Epithelial cell of esophagus (primary cell): ENCODE measurements at regions not wholly inside any gene's neighbourhood (a gene's known extent, or its start where the extent isn't known, plus 50 kb on each side); places are given as distances from the start of the nearest gene placed in this dataset.

Source experiments
- DNase-seq: peaks from one replicate; pipeline ENCODE4 v3.0.0; 2010; ENCODE audit warnings: low read depth
- H3K4me3 ChIP-seq: 2 replicates; pipeline ENCODE4 v1.5.1; 2011; ENCODE audit warnings: mild to moderate bottlenecking, low read length, control low read depth
- TF ChIP-seq, protein P1 (sequence below): IDR thresholded peaks from 2 replicates; pipeline ENCODE4 v1.5.1; 2011; ENCODE audit warnings: low read depth, mild to moderate bottlenecking, low read length, control low read depth, inconsistent platforms; ENCODE audit not compliant: insufficient read depth; ENCODE audit errors: missing control alignments

- DNase-seq = no peak
- TF ChIP-seq, protein P1, sequence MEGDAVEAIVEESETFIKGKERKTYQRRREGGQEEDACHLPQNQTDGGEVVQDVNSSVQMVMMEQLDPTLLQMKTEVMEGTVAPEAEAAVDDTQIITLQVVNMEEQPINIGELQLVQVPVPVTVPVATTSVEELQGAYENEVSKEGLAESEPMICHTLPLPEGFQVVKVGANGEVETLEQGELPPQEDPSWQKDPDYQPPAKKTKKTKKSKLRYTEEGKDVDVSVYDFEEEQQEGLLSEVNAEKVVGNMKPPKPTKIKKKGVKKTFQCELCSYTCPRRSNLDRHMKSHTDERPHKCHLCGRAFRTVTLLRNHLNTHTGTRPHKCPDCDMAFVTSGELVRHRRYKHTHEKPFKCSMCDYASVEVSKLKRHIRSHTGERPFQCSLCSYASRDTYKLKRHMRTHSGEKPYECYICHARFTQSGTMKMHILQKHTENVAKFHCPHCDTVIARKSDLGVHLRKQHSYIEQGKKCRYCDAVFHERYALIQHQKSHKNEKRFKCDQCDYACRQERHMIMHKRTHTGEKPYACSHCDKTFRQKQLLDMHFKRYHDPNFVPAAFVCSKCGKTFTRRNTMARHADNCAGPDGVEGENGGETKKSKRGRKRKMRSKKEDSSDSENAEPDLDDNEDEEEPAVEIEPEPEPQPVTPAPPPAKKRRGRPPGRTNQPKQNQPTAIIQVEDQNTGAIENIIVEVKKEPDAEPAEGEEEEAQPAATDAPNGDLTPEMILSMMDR = no peak
These were observed 133.2 kb upstream of the IVNS1ABP start for GRCh38 chr1:185450060-185450788.

GRCh38 chr1:185449378-185450059 lies 132.5 kb upstream of the IVNS1ABP start:
- no peak for DNase-seq
- no peak overlapping the region for H3K4me3 ChIP-seq
- TF ChIP-seq, protein P1 = no peak

More at GRCh38 chr1:185450060-185450788, 133.2 kb upstream of the IVNS1ABP start:
- H3K4me3 ChIP-seq = no peak overlapping the region

GRCh38 chr1:185448591-185449186 lies 131.6 kb upstream of the IVNS1ABP start:
- no peak overlapping the region for H3K4me3 ChIP-seq
- TF ChIP-seq, protein P1 = no peak
- no peak for DNase-seq

DNA sequence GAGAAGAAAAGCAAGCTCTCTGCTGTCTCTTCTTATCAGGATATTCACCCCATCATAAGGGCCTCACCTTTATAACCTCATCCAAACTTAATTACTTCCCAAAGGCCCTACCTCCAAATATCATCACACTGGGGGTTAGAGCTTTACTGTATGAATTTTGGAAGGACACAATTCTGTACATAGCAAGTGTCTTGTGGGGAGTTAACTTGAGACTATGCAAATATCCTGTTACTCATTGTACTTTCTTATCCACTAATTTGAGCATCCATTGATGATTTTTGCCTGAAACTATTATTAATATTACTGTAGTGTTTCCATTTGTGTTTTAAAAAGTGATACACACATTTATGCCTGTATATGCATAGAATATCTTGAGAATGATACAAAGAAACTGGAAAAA lies 129.1 kb upstream of the IVNS1ABP start:
- TF ChIP-seq, protein P1 = no peak
- H3K4me3 ChIP-seq = no peak overlapping the region
- DNase-seq = no peak

- no peak for DNase-seq
- TF ChIP-seq, protein P1 = no peak
These were observed 128.6 kb upstream of the IVNS1ABP start for GRCh38 chr1:185445594-185445993.

DNA sequence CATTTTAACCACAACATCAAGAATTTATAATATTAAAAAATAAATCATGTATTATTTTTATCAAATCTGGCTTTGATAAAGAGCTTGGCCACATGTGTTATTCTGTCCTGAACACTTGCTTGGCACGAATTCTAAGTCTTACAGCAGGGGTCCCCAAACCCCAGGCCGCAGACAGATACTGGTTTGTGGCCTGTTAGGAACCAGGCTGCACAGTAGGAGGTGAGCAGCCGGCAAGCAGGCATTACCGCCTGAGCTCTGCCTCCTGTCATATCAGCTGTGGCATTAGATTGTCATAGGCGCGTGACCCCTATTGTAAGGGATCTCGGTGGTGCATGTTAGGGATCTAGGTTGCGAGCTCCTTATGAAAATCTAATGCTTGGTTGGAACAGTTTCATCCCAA lies 127.6 kb upstream of the IVNS1ABP start:
- DNase-seq = no peak
- H3K4me3 ChIP-seq = no peak overlapping the region
- TF ChIP-seq, protein P1 = no peak

More at GRCh38 chr1:185445594-185445993, 128.6 kb upstream of the IVNS1ABP start:
- no peak overlapping the region for H3K4me3 ChIP-seq
